ENCODE measurements at regions not wholly inside any gene's neighbourhood (a gene's known extent, or its start where the extent isn't known, plus 50 kb on each side); places are given as distances from the start of the nearest gene placed in this dataset.

- peak in 10 of 12 donors; percentile 14 to 42 (median 30) for TF ChIP-seq CTCF (IDR thresholded peaks at IDR 0.05)
- TF ChIP-seq POLR2A (IDR thresholded peaks at IDR 0.05) = no peak
Measured at GRCh38 chr13:111505175-111505777, 184.8 kb downstream of the TEX29 start.
